ENCODE measurements at regions not wholly inside any gene's neighbourhood (a gene's known extent, or its start where the extent isn't known, plus 50 kb on each side); places are given as distances from the start of the nearest gene placed in this dataset.

- no peak for DNase-seq
These were observed 1088.8 kb downstream of the ADGRL3 start for GRCh38 chr4:62288808-62289541.

GRCh38 chr4:62285026-62285425 is 1084.9 kb downstream of the ADGRL3 start:
- DNase-seq, result no peak

- DNase-seq, result no peak
These were observed 1079.6 kb downstream of the ADGRL3 start for GRCh38 chr4:62279689-62280088.

- no peak for DNase-seq
These were observed 1075.3 kb downstream of the ADGRL3 start for GRCh38 chr4:62275470-62275869.

GRCh38 chr4:62274782-62275181 is 1074.7 kb downstream of the ADGRL3 start:
- DNase-seq, result no peak

GRCh38 chr4:62271107-62271506 is 1071.0 kb downstream of the ADGRL3 start:
- DNase-seq, result no peak

GRCh38 chr4:62269918-62270317 is 1069.8 kb downstream of the ADGRL3 start:
- DNase-seq, result no peak

- no peak for DNase-seq
These were observed 1063.3 kb downstream of the ADGRL3 start for GRCh38 chr4:62263454-62263853.

GRCh38 chr4:62262676-62263075 is 1062.5 kb downstream of the ADGRL3 start:
- no peak for DNase-seq

GRCh38 chr4:62260254-62260653 is 1060.1 kb downstream of the ADGRL3 start:
- DNase-seq, result no peak

GRCh38 chr4:62256479-62256878 is 1056.4 kb downstream of the ADGRL3 start:
- no peak for DNase-seq

- no peak for DNase-seq
These were observed 1052.6 kb downstream of the ADGRL3 start for GRCh38 chr4:62252728-62253127.

- DNase-seq, result no peak
These were observed 1050.0 kb downstream of the ADGRL3 start for GRCh38 chr4:62250100-62250499.

- no peak for DNase-seq
These were observed 1043.8 kb downstream of the ADGRL3 start for GRCh38 chr4:62243895-62244294.

GRCh38 chr4:62235911-62236310 is 1035.8 kb downstream of the ADGRL3 start:
- DNase-seq, result no peak

- no peak for DNase-seq
These were observed 1032.7 kb downstream of the ADGRL3 start for GRCh38 chr4:62232814-62233213.

- no peak for DNase-seq
These were observed 1031.9 kb downstream of the ADGRL3 start for GRCh38 chr4:62231994-62232393.

- no peak for DNase-seq
These were observed 1026.0 kb downstream of the ADGRL3 start for GRCh38 chr4:62226082-62226481.

GRCh38 chr4:62222121-62222520 is 1022.0 kb downstream of the ADGRL3 start:
- no peak for DNase-seq

GRCh38 chr4:62210486-62210885 is 1010.4 kb downstream of the ADGRL3 start:
- no peak for DNase-seq

GRCh38 chr4:62209757-62210485 is 1009.8 kb downstream of the ADGRL3 start:
- no peak for DNase-seq

- DNase-seq, result no peak
These were observed 1008.8 kb downstream of the ADGRL3 start for GRCh38 chr4:62208921-62209320.

GRCh38 chr4:62204136-62204535 is 1004.0 kb downstream of the ADGRL3 start:
- no peak for DNase-seq

- DNase-seq, result no peak
These were observed 999.2 kb downstream of the ADGRL3 start for GRCh38 chr4:62199291-62199810.
